OCI-LY7 (cell line): ENCODE measurements at regions not wholly inside any gene's neighbourhood (a gene's known extent, or its start where the extent isn't known, plus 50 kb on each side); places are given as distances from the start of the nearest gene placed in this dataset.

ENCODE experiments used
- BruUV-seq: library from RNA; stranded (reverse); fragments of 400-500 nt; replicated peaks from 2 replicates; lab custom pipeline; 2021; lab: Mats Ljungman, UMichigan
- CTCF ChIA-PET: fragments of 300-600 bp; sonication (Branson Sonifier 250); formaldehyde crosslinking; loops from one replicate; lab custom pipeline; 2022; ENCODE audit warnings: antibody characterized with exemption; ENCODE audit not compliant: unreplicated experiment; lab: Charles Lee
- POLR2A ChIA-PET: fragments of 300-600 bp; sonication (Branson Sonifier 250); formaldehyde crosslinking; loops from one replicate; lab custom pipeline; 2022; ENCODE audit warnings: antibody characterized with exemption; lab: Charles Lee
- DNase-seq: peaks from one replicate; pipeline ENCODE4 v3.0.0-alpha.2; 2015; ENCODE audit warnings: low spot score
- H2AFZ ChIP-seq: fragments of 200-600 bp; sonication (generic), shearing (Covaris generic); 2 replicates; pipeline ENCODE4 v1.6.1; 2014; ENCODE audit warnings: mild to moderate bottlenecking, antibody characterized with exemption, low read length, moderate library complexity
- H3K27ac ChIP-seq: fragments of 200-600 bp; sonication (generic); 2 replicates; pipeline ENCODE4 v1.5.1; 2014; ENCODE audit warnings: mixed run types, low read depth, mild to moderate bottlenecking, moderate library complexity, low read length, inconsistent platforms; ENCODE audit not compliant: poor library complexity, severe bottlenecking
- H3K36me3 ChIP-seq: fragments of 200-600 bp; sonication (generic); 2 replicates; pipeline ENCODE4 v1.6.1; 2014; ENCODE audit warnings: mild to moderate bottlenecking, antibody characterized with exemption, low read length, moderate library complexity, mixed read lengths; ENCODE audit not compliant: insufficient read depth
- H3K4me1 ChIP-seq: fragments of 200-600 bp; sonication (generic); 2 replicates; pipeline ENCODE4 v1.5.1; 2014; ENCODE audit warnings: mild to moderate bottlenecking, low read length; ENCODE audit not compliant: insufficient read depth, poor library complexity, severe bottlenecking
- H3K4me2 ChIP-seq: fragments of 200-600 bp; sonication (generic); 2 replicates; pipeline ENCODE4 v1.6.1; 2014; ENCODE audit warnings: mild to moderate bottlenecking, low read length
- H3K4me3 ChIP-seq: fragments of 200-600 bp; sonication (generic); 2 replicates; pipeline ENCODE4 v1.5.1; 2014; ENCODE audit warnings: mild to moderate bottlenecking, low read depth, low read length; ENCODE audit not compliant: poor library complexity, severe bottlenecking
- H3K79me2 ChIP-seq: fragments of 200-600 bp; sonication (generic); 2 replicates; pipeline ENCODE4 v1.6.1; 2016; ENCODE audit warnings: low read depth, mild to moderate bottlenecking, low read length, moderate library complexity, mixed read lengths; ENCODE audit not compliant: insufficient read depth
- H3K9me2 ChIP-seq: fragments of 200-600 bp; sonication (generic); 2 replicates; pipeline ENCODE4 v1.6.1; 2016; ENCODE audit warnings: mild to moderate bottlenecking, low read length, mixed read lengths; ENCODE audit not compliant: insufficient read depth
- H3K9me3 ChIP-seq: fragments of 200-600 bp; sonication (generic); 2 replicates; pipeline ENCODE4 v1.6.1; 2014; ENCODE audit warnings: mild to moderate bottlenecking, mixed run types, low read length, mixed read lengths
- H4K20me1 ChIP-seq: fragments of 200-600 bp; sonication (generic); 2 replicates; pipeline ENCODE4 v1.6.1; 2014; ENCODE audit warnings: mild to moderate bottlenecking, antibody characterized with exemption, low read length, moderate library complexity, mixed read lengths; ENCODE audit not compliant: insufficient read depth
- CTCF ChIP-seq: fragments of 200-600 bp; sonication (generic); conservative IDR thresholded peaks from 2 replicates; pipeline ENCODE4 v1.5.1; 2014; ENCODE audit warnings: mild to moderate bottlenecking, antibody characterized with exemption, low read length, moderate library complexity, mixed read lengths
- EZH2phosphoT487 ChIP-seq: fragments of 200-600 bp; sonication (generic); IDR thresholded peaks from 2 replicates; pipeline ENCODE4 v1.6.1; 2018; ENCODE audit warnings: low read depth, borderline replicate concordance, mild to moderate bottlenecking, mixed run types, antibody characterized with exemption, low read length, moderate library complexity, mixed read lengths
- intact Hi-C: fragments of 100-400 bp; cut with micrococcal nuclease; formaldehyde crosslinking; loops from one replicate; pipeline ENCODE4 v1.10.0; 2022; ENCODE audit not compliant: unreplicated experiment

- peak overlapping the region; percentile 99 for H2AFZ ChIP-seq
- intact Hi-C loops, result loop anchor here (1.0 to 2.0 kb wide), 4 partner anchors 39 to 485 kb away; no protein-coding TSS in a partner anchor
- H3K4me2 ChIP-seq, result peak overlapping the region; percentile 67
- peaks cover 9% of the 10 kb centered on the region for H3K4me1 ChIP-seq
- H3K9me2 ChIP-seq, result no peaks in the 10 kb centered on the region
- H3K36me3 ChIP-seq, result no peaks in the 10 kb centered on the region
- no peak for TF ChIP-seq CTCF
- no peak for TF ChIP-seq EZH2phosphoT487
- BruUV-seq, result no TSS peak
- H3K4me3 ChIP-seq, result peak overlapping the region; percentile 48
- H4K20me1 ChIP-seq, result no peaks in the 10 kb centered on the region
- no peak overlapping the region for H3K27ac ChIP-seq
- ChIA-PET POLR2A (no interaction called here), CTCF (no interaction called here)
- H3K79me2 ChIP-seq, result no peaks in the 10 kb centered on the region
- H3K9me3 ChIP-seq, result peaks cover 7% of the 10 kb centered on the region; the same call in 1 of the 2 replicates
- no peak for DNase-seq
These were observed 147.4 kb upstream of the ZC3H12C start for GRCh38 chr11:109945626-109946321.

GRCh38 chr11:109946322-109946846, 146.8 kb upstream of the ZC3H12C start:
- TF ChIP-seq EZH2phosphoT487 (no peak), CTCF (peak; percentile 99)
- peak overlapping the region; percentile 48 for H3K4me3 ChIP-seq
- no peaks in the 10 kb centered on the region for H3K9me2 ChIP-seq
- H4K20me1 ChIP-seq, result no peaks in the 10 kb centered on the region
- peaks cover 9% of the 10 kb centered on the region for H3K4me1 ChIP-seq
- intact Hi-C loops, result loop anchor here (1.0 to 2.0 kb wide), 4 partner anchors 38 to 484 kb away; no protein-coding TSS in a partner anchor
- no TSS peak for BruUV-seq
- H3K4me2 ChIP-seq, result peak overlapping the region; percentile 67
- H3K27ac ChIP-seq, result no peak overlapping the region
- H2AFZ ChIP-seq, result peak overlapping the region; percentile 99
- peaks cover 7% of the 10 kb centered on the region; the same call in 1 of the 2 replicates for H3K9me3 ChIP-seq
- H3K79me2 ChIP-seq, result no peaks in the 10 kb centered on the region
- CTCF ChIA-PET, result no interaction called here
- H3K36me3 ChIP-seq, result no peaks in the 10 kb centered on the region
- DNase-seq, result peak; percentile 87
- POLR2A ChIA-PET, result no interaction called here

DNA sequence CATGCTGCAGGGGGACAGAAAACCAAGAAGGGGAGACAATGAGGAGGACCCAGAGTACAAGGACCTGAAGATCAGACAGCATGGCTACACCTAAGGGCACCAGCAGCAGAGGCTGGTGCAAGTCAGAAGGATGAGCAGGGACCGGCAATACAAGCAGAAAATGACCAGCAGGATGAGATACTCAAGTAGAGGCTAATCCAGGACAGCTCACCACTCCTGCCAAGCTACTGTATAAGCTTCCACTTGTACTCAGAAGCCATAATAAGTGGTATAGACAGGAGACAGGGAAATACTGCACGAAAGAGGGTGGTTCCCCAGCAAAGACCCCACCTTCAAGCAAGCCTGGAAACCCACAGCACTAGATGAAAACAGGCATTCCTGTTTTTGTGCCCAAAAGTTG, 138.7 kb upstream of the ZC3H12C start:
- ChIA-PET CTCF (no interaction called here), POLR2A (interaction anchor here (1.3 to 4.7 kb wide), 3 partner anchors 10 to 30 kb away, joined by 5 to 26 read pairs (median 7); no protein-coding TSS in a partner anchor)

More for the DNA sequence above, 138.7 kb upstream of the ZC3H12C start:
- H3K4me1 ChIP-seq, result peaks cover 35% of the 10 kb centered on the region
- H3K79me2 ChIP-seq, result no peaks in the 10 kb centered on the region
- no peaks in the 10 kb centered on the region for H3K9me3 ChIP-seq
- no peak for DNase-seq
- no peaks in the 10 kb centered on the region for H3K36me3 ChIP-seq
- H3K9me2 ChIP-seq, result no peaks in the 10 kb centered on the region
- H2AFZ ChIP-seq, result 0 out of 2 replicates have a peak overlapping the region, but pooled peaks have one; percentile 31
- no peak for TF ChIP-seq EZH2phosphoT487
- no peak for TF ChIP-seq CTCF
- H3K27ac ChIP-seq, result no peak overlapping the region
- no peaks in the 10 kb centered on the region for H4K20me1 ChIP-seq
- intact Hi-C loops, result no loop called here
- no peak overlapping the region for H3K4me3 ChIP-seq
- no TSS peak for BruUV-seq
- H3K4me2 ChIP-seq, result no peak overlapping the region
